ENCODE measurements at regions not wholly inside any gene's neighbourhood (a gene's known extent, or its start where the extent isn't known, plus 50 kb on each side); places are given as distances from the start of the nearest gene placed in this dataset.
"Not testable (repeated sequence)": the region's sequence is repeated elsewhere in the genome, so short reads cannot be mapped to it uniquely, and the experiment has no call there.

DNA sequence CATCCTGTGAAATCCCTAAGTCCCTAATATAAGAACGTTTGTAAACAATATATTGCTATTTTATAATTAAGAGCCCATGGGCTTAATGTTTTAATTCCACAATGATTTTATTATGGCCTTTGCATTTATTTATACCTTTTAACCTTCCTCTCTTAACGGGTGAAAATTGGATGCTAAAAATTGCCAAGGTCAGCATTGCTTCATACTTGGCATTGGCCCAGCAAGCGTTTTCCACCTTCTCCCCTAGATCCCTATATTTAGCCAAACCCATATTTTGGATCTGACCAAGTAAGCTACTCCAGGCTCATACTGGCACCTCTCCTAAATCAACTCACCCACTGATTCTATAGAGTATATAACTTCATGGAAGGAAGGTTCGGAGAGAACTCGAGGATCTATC, 188.0 kb upstream of the NR2F2 start:
- no peaks in the 10 kb centered on the region for H3K27me3 ChIP-seq (ENCODE audit: control insufficient read depth in 1 of 2, insufficient read depth in 2 of 2, low read length in 2 of 2)
- H3K9ac ChIP-seq (ENCODE audit: low read length in 2 of 2) = no peak overlapping the region
- no peak overlapping the region for H3K4me3 ChIP-seq (ENCODE audit: low read length in 2 of 2)
- no peaks in the 10 kb centered on the region for H3K36me3 ChIP-seq (ENCODE audit: control insufficient read depth in 2 of 2, insufficient read depth in 2 of 2, low read length in 2 of 2)
- no peaks in the 10 kb centered on the region for H3K9me3 ChIP-seq (ENCODE audit: control insufficient read depth in 2 of 2, low read length in 2 of 2)
- no peaks in the 10 kb centered on the region for H3K4me1 ChIP-seq (ENCODE audit: control insufficient read depth, insufficient read depth, low read length)
- H3K27ac ChIP-seq (ENCODE audit: low read length) = no peak overlapping the region

DNA sequence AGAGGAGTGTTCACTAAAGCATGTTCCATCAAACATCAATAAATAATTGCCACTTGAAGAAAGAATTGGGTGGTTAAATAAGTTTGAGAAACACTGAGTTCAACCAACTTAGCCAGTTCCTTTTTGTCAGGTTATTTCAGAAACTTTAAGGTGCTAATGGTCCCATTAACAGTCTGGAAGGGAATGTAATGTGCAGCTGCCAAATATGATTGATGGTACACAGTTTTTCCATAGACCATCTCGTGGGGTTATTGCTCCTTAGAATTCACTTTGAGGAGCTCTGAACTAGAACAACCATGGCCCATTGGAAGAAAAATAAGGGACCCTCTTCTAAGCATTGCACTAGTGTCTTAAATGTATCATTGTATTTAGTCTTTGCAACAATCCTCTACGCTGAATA, 185.8 kb upstream of the NR2F2 start:
- no peaks in the 10 kb centered on the region for H3K36me3 ChIP-seq (ENCODE audit: control insufficient read depth in 2 of 2, insufficient read depth in 2 of 2, low read length in 2 of 2)
- no peak overlapping the region for H3K9ac ChIP-seq (ENCODE audit: low read length in 2 of 2)
- no peak overlapping the region for H3K4me3 ChIP-seq (ENCODE audit: low read length in 2 of 2)
- no peak overlapping the region for H3K27ac ChIP-seq (ENCODE audit: low read length)
- no peaks in the 10 kb centered on the region for H3K9me3 ChIP-seq (ENCODE audit: control insufficient read depth in 2 of 2, low read length in 2 of 2)
- no peaks in the 10 kb centered on the region for H3K27me3 ChIP-seq (ENCODE audit: control insufficient read depth in 1 of 2, insufficient read depth in 2 of 2, low read length in 2 of 2)
- H3K4me1 ChIP-seq (ENCODE audit: control insufficient read depth, insufficient read depth, low read length) = no peaks in the 10 kb centered on the region

DNA sequence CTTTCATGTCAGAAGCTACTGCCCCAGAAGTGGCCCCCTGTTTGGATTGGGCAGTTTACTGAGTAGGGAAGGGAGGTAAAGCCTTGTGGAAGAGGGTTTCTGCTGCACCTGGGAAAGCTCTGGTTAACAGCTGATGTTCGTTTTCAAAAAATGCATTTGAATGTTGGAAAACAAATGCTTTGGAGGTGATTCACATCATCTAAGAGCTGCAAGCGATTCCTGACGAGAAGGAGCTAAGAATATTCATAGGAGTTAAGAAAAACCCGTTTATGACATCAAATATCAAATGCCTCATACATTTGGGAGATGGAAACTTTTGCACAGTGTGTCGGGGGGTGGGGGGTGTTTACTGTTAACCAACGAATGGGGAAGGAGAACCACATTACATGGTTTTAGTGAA, 183.8 kb upstream of the NR2F2 start:
- H3K27me3 ChIP-seq (ENCODE audit: control insufficient read depth in 1 of 2, insufficient read depth in 2 of 2, low read length in 2 of 2) = no peaks in the 10 kb centered on the region
- H3K9me3 ChIP-seq (ENCODE audit: control insufficient read depth in 2 of 2, low read length in 2 of 2) = no peaks in the 10 kb centered on the region
- H3K9ac ChIP-seq (ENCODE audit: low read length in 2 of 2) = no peak overlapping the region
- no peak overlapping the region for H3K27ac ChIP-seq (ENCODE audit: low read length)
- no peaks in the 10 kb centered on the region for H3K36me3 ChIP-seq (ENCODE audit: control insufficient read depth in 2 of 2, insufficient read depth in 2 of 2, low read length in 2 of 2)
- no peak overlapping the region for H3K4me3 ChIP-seq (ENCODE audit: low read length in 2 of 2)
- peaks cover 2% of the 10 kb centered on the region for H3K4me1 ChIP-seq (ENCODE audit: control insufficient read depth, insufficient read depth, low read length)

DNA sequence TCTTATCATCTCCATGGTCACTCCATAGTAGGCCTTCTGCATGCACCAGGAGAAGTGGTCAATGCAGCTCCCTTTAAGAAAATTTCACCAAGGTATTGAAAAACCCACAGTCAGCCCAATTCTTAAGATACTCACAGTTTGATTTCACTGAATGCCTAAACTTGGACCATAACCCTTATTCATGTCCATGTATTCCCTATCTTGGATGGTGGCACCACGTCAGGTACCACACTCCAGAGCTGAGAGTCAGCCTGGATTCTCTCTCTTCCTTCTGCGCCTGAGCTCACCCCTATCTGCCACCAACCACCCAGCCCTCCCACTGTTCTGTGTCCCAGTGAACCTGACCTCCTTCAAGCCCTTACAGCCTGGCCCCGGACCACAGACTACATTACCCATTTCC, 183.2 kb upstream of the NR2F2 start:
- Histone ChIP-seq H3K36me3 (ENCODE audit: control insufficient read depth in 2 of 2, insufficient read depth in 2 of 2, low read length in 2 of 2) (no peaks in the 10 kb centered on the region), H3K9me3 (ENCODE audit: control insufficient read depth in 2 of 2, low read length in 2 of 2) (no peaks in the 10 kb centered on the region), H3K27ac (ENCODE audit: low read length) (no peak overlapping the region), H3K9ac (ENCODE audit: low read length in 2 of 2) (no peak overlapping the region), H3K4me1 (ENCODE audit: control insufficient read depth, insufficient read depth, low read length) (peaks cover 2% of the 10 kb centered on the region), H3K27me3 (ENCODE audit: control insufficient read depth in 1 of 2, insufficient read depth in 2 of 2, low read length in 2 of 2) (no peaks in the 10 kb centered on the region), H3K4me3 (ENCODE audit: low read length in 2 of 2) (no peak overlapping the region)

DNA sequence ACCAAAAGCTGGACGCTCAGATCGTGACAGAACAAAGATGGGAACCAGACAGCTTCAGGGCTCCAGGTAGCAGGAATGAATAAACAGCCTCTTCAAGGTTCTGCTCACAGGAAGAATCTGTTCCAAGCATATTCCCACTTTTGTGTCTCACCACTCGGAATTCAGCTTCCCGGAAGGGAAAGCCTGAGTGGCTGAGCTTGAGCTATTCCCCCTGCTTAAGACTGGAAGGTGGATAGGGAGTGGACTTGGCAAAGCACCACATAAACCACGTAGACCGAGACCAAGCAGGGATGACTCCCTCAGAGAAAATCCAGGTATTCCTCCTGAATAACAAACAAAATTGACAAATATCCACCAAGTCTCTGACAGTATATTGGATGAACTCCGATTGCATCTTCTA, 180.2 kb upstream of the NR2F2 start:
- Histone ChIP-seq H3K27me3 (ENCODE audit: control insufficient read depth in 1 of 2, insufficient read depth in 2 of 2, low read length in 2 of 2) (no peaks in the 10 kb centered on the region), H3K4me3 (ENCODE audit: low read length in 2 of 2) (peak overlapping the region; percentile 7 to 60), H3K9me3 (ENCODE audit: control insufficient read depth in 2 of 2, low read length in 2 of 2) (no peaks in the 10 kb centered on the region), H3K4me1 (ENCODE audit: control insufficient read depth, insufficient read depth, low read length) (peaks cover 2% of the 10 kb centered on the region), H3K27ac (ENCODE audit: low read length) (peak overlapping the region; percentile 24), H3K36me3 (ENCODE audit: control insufficient read depth in 2 of 2, insufficient read depth in 2 of 2, low read length in 2 of 2) (no peaks in the 10 kb centered on the region), H3K9ac (ENCODE audit: low read length in 2 of 2) (peak overlapping the region in 1 of 2 donors; percentile 29)

DNA sequence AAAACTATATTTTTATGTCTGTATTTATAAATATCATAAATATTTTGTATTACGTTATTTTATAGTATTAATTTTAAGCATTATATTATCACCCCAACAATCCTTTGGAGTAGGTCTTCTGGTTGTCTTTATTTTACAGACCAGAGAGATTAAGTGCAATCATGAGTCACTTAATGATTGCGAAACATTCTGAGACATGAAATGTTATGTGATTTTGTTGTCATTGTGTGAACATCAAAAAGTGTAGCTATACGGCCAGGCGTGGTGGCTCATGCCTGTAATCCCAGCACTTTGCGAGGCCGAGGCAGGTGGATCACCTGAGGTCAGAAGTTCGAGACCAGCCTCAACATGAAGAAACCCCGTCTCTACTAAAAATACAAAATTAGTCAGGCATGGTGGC, 178.8 kb upstream of the NR2F2 start:
- not testable (repeated sequence) for H3K4me3 ChIP-seq (ENCODE audit: low read length in 2 of 2); H3K27me3 ChIP-seq (ENCODE audit: control insufficient read depth in 1 of 2, insufficient read depth in 2 of 2, low read length in 2 of 2)

DNA sequence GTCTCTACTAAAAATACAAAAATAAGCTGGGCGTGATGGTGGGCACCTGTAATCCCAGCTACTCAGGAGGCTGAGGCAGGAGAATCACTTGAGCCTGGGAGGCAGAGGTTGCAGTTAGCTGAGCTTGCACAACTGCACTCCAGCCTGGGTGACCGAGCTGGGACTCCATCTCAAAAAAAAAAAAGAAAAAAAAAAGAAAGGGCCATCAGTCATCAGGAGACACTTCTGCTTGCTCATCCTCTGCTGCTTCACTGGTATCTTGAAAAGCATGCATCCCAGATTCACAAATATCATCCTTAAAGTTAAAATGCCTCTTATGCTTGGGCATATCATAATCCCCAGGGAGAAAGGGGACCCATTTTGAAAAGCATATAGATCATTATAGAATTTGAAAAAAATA, 176.6 kb upstream of the NR2F2 start:
- peaks cover 6% of the 10 kb centered on the region for H3K4me1 ChIP-seq (ENCODE audit: control insufficient read depth, insufficient read depth, low read length)
- no peaks in the 10 kb centered on the region for H3K9me3 ChIP-seq (ENCODE audit: control insufficient read depth in 2 of 2, low read length in 2 of 2)
- no peak overlapping the region for H3K9ac ChIP-seq (ENCODE audit: low read length in 2 of 2)
- H3K36me3 ChIP-seq (ENCODE audit: control insufficient read depth in 2 of 2, insufficient read depth in 2 of 2, low read length in 2 of 2) = no peaks in the 10 kb centered on the region
- H3K27me3 ChIP-seq (ENCODE audit: control insufficient read depth in 1 of 2, insufficient read depth in 2 of 2, low read length in 2 of 2) = no peaks in the 10 kb centered on the region
- H3K4me3 ChIP-seq (ENCODE audit: low read length in 2 of 2) = no peak overlapping the region
- H3K27ac ChIP-seq (ENCODE audit: low read length) = no peak overlapping the region

More for the DNA sequence above, 178.8 kb upstream of the NR2F2 start:
- H3K9ac ChIP-seq (ENCODE audit: low read length in 2 of 2); H3K27ac ChIP-seq (ENCODE audit: low read length); H3K36me3 ChIP-seq (ENCODE audit: control insufficient read depth in 2 of 2, insufficient read depth in 2 of 2, low read length in 2 of 2); H3K9me3 ChIP-seq (ENCODE audit: control insufficient read depth in 2 of 2, low read length in 2 of 2); H3K4me1 ChIP-seq (ENCODE audit: control insufficient read depth, insufficient read depth, low read length): not testable (repeated sequence)

DNA sequence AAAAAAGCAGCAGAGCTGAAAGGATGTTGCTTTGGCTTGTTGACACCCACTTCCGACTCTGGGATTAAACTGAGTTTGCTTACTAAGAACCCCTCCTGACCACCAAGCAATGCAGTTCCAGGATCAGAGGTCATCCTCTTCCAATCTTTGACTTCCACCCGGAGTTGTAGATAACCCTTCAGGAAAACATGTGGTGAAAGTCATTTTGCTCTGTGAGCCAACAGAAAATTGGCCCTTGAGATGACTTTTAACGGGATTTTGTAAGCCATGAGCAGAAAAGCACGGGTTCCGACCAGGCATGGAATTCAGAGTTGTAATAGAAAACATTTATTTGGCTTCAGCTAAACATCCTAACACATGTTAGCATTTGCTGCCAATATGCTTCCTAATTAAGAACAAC, 171.6 kb upstream of the NR2F2 start:
- Histone ChIP-seq H3K36me3 (ENCODE audit: control insufficient read depth in 2 of 2, insufficient read depth in 2 of 2, low read length in 2 of 2) (no peaks in the 10 kb centered on the region), H3K9ac (ENCODE audit: low read length in 2 of 2) (no peak overlapping the region), H3K4me3 (ENCODE audit: low read length in 2 of 2) (no peak overlapping the region), H3K27me3 (ENCODE audit: control insufficient read depth in 1 of 2, insufficient read depth in 2 of 2, low read length in 2 of 2) (no peaks in the 10 kb centered on the region), H3K4me1 (ENCODE audit: control insufficient read depth, insufficient read depth, low read length) (peaks cover 9% of the 10 kb centered on the region), H3K9me3 (ENCODE audit: control insufficient read depth in 2 of 2, low read length in 2 of 2) (no peaks in the 10 kb centered on the region), H3K27ac (ENCODE audit: low read length) (no peak overlapping the region)

DNA sequence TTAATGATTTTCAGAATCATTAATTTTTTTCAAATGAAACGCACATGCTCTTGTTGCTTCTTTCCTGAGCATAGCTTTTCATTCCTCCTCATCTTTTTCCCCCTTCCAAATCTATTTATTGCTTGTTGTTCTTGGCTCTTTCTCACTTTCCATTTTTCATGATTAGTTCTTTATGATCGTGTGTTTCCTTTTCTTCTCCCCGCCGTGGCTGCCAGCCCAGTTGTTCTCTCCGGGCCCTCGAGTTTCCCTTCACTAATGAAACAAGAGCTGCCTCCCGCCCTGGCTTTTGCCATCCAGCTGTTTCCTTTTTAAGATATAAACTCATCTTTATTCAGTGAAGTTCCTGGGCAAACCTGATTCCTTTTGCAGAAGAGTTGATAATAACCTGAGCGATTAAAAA, 170.2 kb upstream of the NR2F2 start:
- Histone ChIP-seq H3K27me3 (ENCODE audit: control insufficient read depth in 1 of 2, insufficient read depth in 2 of 2, low read length in 2 of 2) (no peaks in the 10 kb centered on the region), H3K4me3 (ENCODE audit: low read length in 2 of 2) (no peak overlapping the region)

DNA sequence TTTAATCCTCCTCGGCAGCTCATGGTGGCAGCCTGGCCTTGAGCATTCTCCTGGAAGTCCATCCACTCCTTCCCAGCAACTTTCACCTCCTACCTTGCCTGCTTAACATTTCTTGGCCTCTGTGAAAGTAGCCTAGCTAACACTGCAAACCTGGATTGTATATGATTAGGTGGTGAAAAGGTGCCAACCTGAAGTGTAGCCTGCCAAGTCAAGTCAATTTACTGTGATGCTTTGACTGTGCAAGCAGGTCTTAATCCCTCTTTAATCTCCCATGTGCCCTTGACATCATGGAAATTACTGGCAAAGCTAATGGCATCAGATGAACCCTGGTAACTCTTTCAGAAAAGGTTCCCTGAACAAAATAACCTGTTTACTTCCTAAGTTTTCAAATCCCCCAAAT, 169.7 kb upstream of the NR2F2 start:
- no peaks in the 10 kb centered on the region for H3K9me3 ChIP-seq (ENCODE audit: control insufficient read depth in 2 of 2, low read length in 2 of 2)
- peaks cover 14% of the 10 kb centered on the region for H3K4me1 ChIP-seq (ENCODE audit: control insufficient read depth, insufficient read depth, low read length)
- no peak overlapping the region for H3K4me3 ChIP-seq (ENCODE audit: low read length in 2 of 2)
- no peak overlapping the region for H3K9ac ChIP-seq (ENCODE audit: low read length in 2 of 2)
- no peaks in the 10 kb centered on the region for H3K27me3 ChIP-seq (ENCODE audit: control insufficient read depth in 1 of 2, insufficient read depth in 2 of 2, low read length in 2 of 2)
- H3K36me3 ChIP-seq (ENCODE audit: control insufficient read depth in 2 of 2, insufficient read depth in 2 of 2, low read length in 2 of 2) = no peaks in the 10 kb centered on the region
- no peak overlapping the region for H3K27ac ChIP-seq (ENCODE audit: low read length)

More for the DNA sequence above, 170.2 kb upstream of the NR2F2 start:
- H3K36me3 ChIP-seq (ENCODE audit: control insufficient read depth in 2 of 2, insufficient read depth in 2 of 2, low read length in 2 of 2) = no peaks in the 10 kb centered on the region
- H3K27ac ChIP-seq (ENCODE audit: low read length) = no peak overlapping the region
- H3K9ac ChIP-seq (ENCODE audit: low read length in 2 of 2) = no peak overlapping the region
- no peaks in the 10 kb centered on the region for H3K9me3 ChIP-seq (ENCODE audit: control insufficient read depth in 2 of 2, low read length in 2 of 2)
- H3K4me1 ChIP-seq (ENCODE audit: control insufficient read depth, insufficient read depth, low read length) = peaks cover 9% of the 10 kb centered on the region

DNA sequence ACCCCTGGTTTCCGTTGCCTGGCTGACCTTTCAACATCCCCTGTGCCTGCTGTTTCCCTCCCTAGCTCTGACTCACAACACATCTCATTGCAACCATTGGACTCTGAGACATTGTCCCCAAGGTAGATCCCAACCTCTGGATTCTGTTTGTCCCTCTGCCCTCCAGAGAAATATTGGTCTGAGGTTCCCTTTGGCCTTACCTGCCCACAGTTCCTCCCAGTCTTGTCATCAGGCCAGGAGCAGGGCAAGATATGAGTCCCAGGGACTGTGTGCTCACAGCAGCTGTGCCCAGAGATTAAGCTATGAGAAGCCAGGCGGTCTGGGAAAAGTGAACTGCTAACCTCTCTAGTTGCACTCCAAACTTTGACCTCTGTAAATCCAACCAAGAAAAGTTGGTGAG, 168.2 kb upstream of the NR2F2 start:
- H3K36me3 ChIP-seq (ENCODE audit: control insufficient read depth in 2 of 2, insufficient read depth in 2 of 2, low read length in 2 of 2) = no peaks in the 10 kb centered on the region
- no peak overlapping the region for H3K9ac ChIP-seq (ENCODE audit: low read length in 2 of 2)
- H3K9me3 ChIP-seq (ENCODE audit: control insufficient read depth in 2 of 2, low read length in 2 of 2) = no peaks in the 10 kb centered on the region
- peaks cover 27% of the 10 kb centered on the region for H3K4me1 ChIP-seq (ENCODE audit: control insufficient read depth, insufficient read depth, low read length)
- H3K27me3 ChIP-seq (ENCODE audit: control insufficient read depth in 1 of 2, insufficient read depth in 2 of 2, low read length in 2 of 2) = no peaks in the 10 kb centered on the region
- H3K27ac ChIP-seq (ENCODE audit: low read length) = no peak overlapping the region
- H3K4me3 ChIP-seq (ENCODE audit: low read length in 2 of 2) = no peak overlapping the region

DNA sequence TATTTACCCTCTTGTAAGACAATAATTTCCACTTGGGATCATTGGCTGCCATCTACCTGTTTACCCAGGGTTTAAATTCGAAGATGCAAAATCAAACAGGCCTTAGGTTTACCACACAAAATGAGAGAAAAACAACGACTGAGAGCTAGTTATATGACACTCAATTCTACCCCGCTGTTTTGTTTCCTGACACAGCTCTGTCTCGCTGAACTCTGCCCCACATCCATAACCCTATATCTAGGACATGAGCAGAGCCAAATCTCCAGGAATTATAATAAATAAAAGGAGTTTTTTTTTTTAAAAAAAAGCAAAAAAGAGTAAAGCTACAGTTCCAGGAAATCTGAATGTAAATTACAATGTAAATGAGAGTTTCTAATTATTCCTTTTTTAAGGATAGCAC, 165.4 kb upstream of the NR2F2 start:
- no peaks in the 10 kb centered on the region for H3K27me3 ChIP-seq (ENCODE audit: control insufficient read depth in 1 of 2, insufficient read depth in 2 of 2, low read length in 2 of 2)
- H3K27ac ChIP-seq (ENCODE audit: low read length) = no peak overlapping the region
- H3K4me3 ChIP-seq (ENCODE audit: low read length in 2 of 2) = no peak overlapping the region
- H3K9ac ChIP-seq (ENCODE audit: low read length in 2 of 2) = no peak overlapping the region
- no peaks in the 10 kb centered on the region for H3K36me3 ChIP-seq (ENCODE audit: control insufficient read depth in 2 of 2, insufficient read depth in 2 of 2, low read length in 2 of 2)
- H3K4me1 ChIP-seq (ENCODE audit: control insufficient read depth, insufficient read depth, low read length) = peaks cover 23% of the 10 kb centered on the region
- no peaks in the 10 kb centered on the region for H3K9me3 ChIP-seq (ENCODE audit: control insufficient read depth in 2 of 2, low read length in 2 of 2)
